ENCODE measurements at regions not wholly inside any gene's neighbourhood (a gene's known extent, or its start where the extent isn't known, plus 50 kb on each side); places are given as distances from the start of the nearest gene placed in this dataset.
A peak's percentile ranks its signal among the peaks of the same experiment; 100 is the strongest.

GRCh38 chr7:25642849-25643248 is 414.6 kb upstream of the NPVF start:
- POLR2A ChIA-PET (ENCODE audit: low non-redundant PET) = interaction anchor here (0.5 kb wide), 1 partner anchor 62 kb away, joined by 6 read pairs; no protein-coding TSS in a partner anchor
- peak; percentile 38 for DNase-seq (ENCODE audit: low spot score)
- CTCF ChIA-PET = interaction anchor here (0.5 kb wide), 1 partner anchor 251 kb away, joined by 3 read pairs; no protein-coding TSS in a partner anchor
- H3K27ac ChIP-seq = no peak overlapping the region
- TF ChIP-seq CTCF (conservative IDR thresholded peaks at IDR 0.05; ENCODE audit: low read depth) = no peak

GRCh38 chr7:25643286-25643685 is 415.0 kb upstream of the NPVF start:
- DNase-seq (ENCODE audit: low spot score) = no peak
- TF ChIP-seq CTCF (conservative IDR thresholded peaks at IDR 0.05; ENCODE audit: low read depth) = no peak
- CTCF ChIA-PET = interaction anchor here (0.5 kb wide), 1 partner anchor 252 kb away, joined by 3 read pairs; no protein-coding TSS in a partner anchor
- H3K27ac ChIP-seq = no peak overlapping the region
- POLR2A ChIA-PET (ENCODE audit: low non-redundant PET) = interaction anchor here (0.5 kb wide), 1 partner anchor 62 kb away, joined by 6 read pairs; no protein-coding TSS in a partner anchor

- no peak for DNase-seq (ENCODE audit: low spot score)
- POLR2A ChIA-PET (ENCODE audit: low non-redundant PET) = no interaction called here
- no peak overlapping the region for H3K27ac ChIP-seq
- CTCF ChIA-PET = no interaction called here
- no peak for TF ChIP-seq CTCF (conservative IDR thresholded peaks at IDR 0.05; ENCODE audit: low read depth)
Measured at GRCh38 chr7:25643770-25644394, 415.6 kb upstream of the NPVF start.

- DNase-seq (ENCODE audit: low spot score) = no peak
- no peak for TF ChIP-seq CTCF (conservative IDR thresholded peaks at IDR 0.05; ENCODE audit: low read depth)
- CTCF ChIA-PET = no interaction called here
- H3K27ac ChIP-seq = no peak overlapping the region
- POLR2A ChIA-PET (ENCODE audit: low non-redundant PET) = no interaction called here
Measured at GRCh38 chr7:25646726-25647413, 418.6 kb upstream of the NPVF start.

GRCh38 chr7:25647872-25648271 is 419.6 kb upstream of the NPVF start:
- DNase-seq (ENCODE audit: low spot score) = no peak
- ChIA-PET CTCF (no interaction called here), POLR2A (ENCODE audit: low non-redundant PET) (no interaction called here)
- TF ChIP-seq CTCF (conservative IDR thresholded peaks at IDR 0.05; ENCODE audit: low read depth) = no peak
- no peak overlapping the region for H3K27ac ChIP-seq

GRCh38 chr7:25652366-25652765 is 424.1 kb upstream of the NPVF start:
- CTCF ChIA-PET = no interaction called here
- no peak overlapping the region for H3K27ac ChIP-seq
- POLR2A ChIA-PET (ENCODE audit: low non-redundant PET) = no interaction called here
- no peak for TF ChIP-seq CTCF (conservative IDR thresholded peaks at IDR 0.05; ENCODE audit: low read depth)
- DNase-seq (ENCODE audit: low spot score) = no peak

Data from RWPE1 (cell line).